ENCODE measurements at regions not wholly inside any gene's neighbourhood (a gene's known extent, or its start where the extent isn't known, plus 50 kb on each side); places are given as distances from the start of the nearest gene placed in this dataset.
A peak's percentile ranks its signal among the peaks of the same experiment; 100 is the strongest.

- Histone ChIP-seq H2BK15ac (replicated peaks; ENCODE audit: low read depth) (no peak overlapping the region), H3K4me1 (ENCODE audit: control insufficient read depth, low read depth, low read length) (no peaks in the 10 kb centered on the region), H3K23ac (ENCODE audit: low read length) (no peak overlapping the region), H3K36me3 (ENCODE audit: control insufficient read depth, insufficient read depth, low read length) (no peaks in the 10 kb centered on the region), H3K9ac (ENCODE audit: low read length) (no peak overlapping the region), H3K27me3 (ENCODE audit: insufficient read depth, low read length, poor library complexity) (no peaks in the 10 kb centered on the region), H2BK5ac (ENCODE audit: low read length) (no peak overlapping the region), H4K8ac (ENCODE audit: low read depth, low read length) (no peak overlapping the region), H3K79me2 (ENCODE audit: control insufficient read depth, insufficient read depth, low read length) (no peaks in the 10 kb centered on the region), H3K18ac (ENCODE audit: low read length) (no peak overlapping the region), H3K56ac (ENCODE audit: low read length) (no peak overlapping the region), H2BK120ac (ENCODE audit: low read depth, low read length) (no peak overlapping the region), H3K4me3 (ENCODE audit: low read length) (no peak overlapping the region), H3K79me1 (ENCODE audit: low read length) (no peaks in the 10 kb centered on the region), H3K4me2 (ENCODE audit: low read length) (no peak overlapping the region), H4K5ac (ENCODE audit: low read length) (no peak overlapping the region), H3K4ac (ENCODE audit: low read depth, low read length) (no peak overlapping the region), H3K27ac (ENCODE audit: low read depth, low read length) (no peak overlapping the region), H2AK5ac (ENCODE audit: low read length) (no peak overlapping the region)
- no CpG with 5 or more reads among the region's 2 CpGs for WGBS (ENCODE audit: extremely low coverage, insufficient coverage, low lambda C conversion rate)
- no peak for DNase-seq
Observed at GRCh38 chr6:71171497-71172070, 117.0 kb upstream of the OGFRL1 start.

GRCh38 chr6:71179249-71179885 is 109.2 kb upstream of the OGFRL1 start:
- Histone ChIP-seq H2AK5ac (ENCODE audit: low read length) (no peak overlapping the region), H3K23ac (ENCODE audit: low read length) (no peak overlapping the region), H3K56ac (ENCODE audit: low read length) (no peak overlapping the region), H3K27ac (ENCODE audit: low read depth, low read length) (no peak overlapping the region), H3K4me1 (ENCODE audit: control insufficient read depth, low read depth, low read length) (no peaks in the 10 kb centered on the region), H3K79me2 (ENCODE audit: control insufficient read depth, insufficient read depth, low read length) (no peaks in the 10 kb centered on the region), H3K4ac (ENCODE audit: low read depth, low read length) (peak overlapping the region; percentile 36), H2BK120ac (ENCODE audit: low read depth, low read length) (no peak overlapping the region), H2BK5ac (ENCODE audit: low read length) (no peak overlapping the region), H4K8ac (ENCODE audit: low read depth, low read length) (no peak overlapping the region), H3K18ac (ENCODE audit: low read length) (no peak overlapping the region), H4K5ac (ENCODE audit: low read length) (no peak overlapping the region), H3K79me1 (ENCODE audit: low read length) (no peaks in the 10 kb centered on the region), H3K27me3 (ENCODE audit: insufficient read depth, low read length, poor library complexity) (no peaks in the 10 kb centered on the region), H3K4me2 (ENCODE audit: low read length) (no peak overlapping the region), H3K4me3 (ENCODE audit: low read length) (no peak overlapping the region), H3K9ac (ENCODE audit: low read length) (no peak overlapping the region), H2BK15ac (replicated peaks; ENCODE audit: low read depth) (no peak overlapping the region), H3K36me3 (ENCODE audit: control insufficient read depth, insufficient read depth, low read length) (no peaks in the 10 kb centered on the region)
- DNase-seq: no peak
- no CpG with 5 or more reads among the region's 5 CpGs for WGBS (ENCODE audit: extremely low coverage, insufficient coverage, low lambda C conversion rate)

GRCh38 chr6:71181565-71181964 is 107.0 kb upstream of the OGFRL1 start:
- Histone ChIP-seq H3K4ac (ENCODE audit: low read depth, low read length) (no peak overlapping the region), H3K56ac (ENCODE audit: low read length) (peak overlapping the region; percentile 38), H4K8ac (ENCODE audit: low read depth, low read length) (no peak overlapping the region), H3K4me1 (ENCODE audit: control insufficient read depth, low read depth, low read length) (no peaks in the 10 kb centered on the region), H2BK15ac (replicated peaks; ENCODE audit: low read depth) (peak overlapping the region; percentile 60), H3K4me3 (ENCODE audit: low read length) (no peak overlapping the region), H3K4me2 (ENCODE audit: low read length) (no peak overlapping the region), H3K79me2 (ENCODE audit: control insufficient read depth, insufficient read depth, low read length) (no peaks in the 10 kb centered on the region), H3K36me3 (ENCODE audit: control insufficient read depth, insufficient read depth, low read length) (no peaks in the 10 kb centered on the region), H3K27ac (ENCODE audit: low read depth, low read length) (no peak overlapping the region), H3K18ac (ENCODE audit: low read length) (no peak overlapping the region), H3K9ac (ENCODE audit: low read length) (no peak overlapping the region), H3K23ac (ENCODE audit: low read length) (no peak overlapping the region), H2BK5ac (ENCODE audit: low read length) (peak overlapping the region; percentile 19), H3K79me1 (ENCODE audit: low read length) (no peaks in the 10 kb centered on the region), H4K5ac (ENCODE audit: low read length) (no peak overlapping the region), H2AK5ac (ENCODE audit: low read length) (no peak overlapping the region), H2BK120ac (ENCODE audit: low read depth, low read length) (no peak overlapping the region), H3K27me3 (ENCODE audit: insufficient read depth, low read length, poor library complexity) (no peaks in the 10 kb centered on the region)
- DNase-seq: peak; percentile 96
- WGBS (ENCODE audit: extremely low coverage, insufficient coverage, low lambda C conversion rate): no CpG with 5 or more reads among the region's 1 CpG

- Histone ChIP-seq H2BK5ac (ENCODE audit: low read length) (no peak overlapping the region), H3K4me1 (ENCODE audit: control insufficient read depth, low read depth, low read length) (no peaks in the 10 kb centered on the region), H3K4ac (ENCODE audit: low read depth, low read length) (no peak overlapping the region), H3K79me1 (ENCODE audit: low read length) (no peaks in the 10 kb centered on the region), H2BK15ac (replicated peaks; ENCODE audit: low read depth) (no peak overlapping the region), H2BK120ac (ENCODE audit: low read depth, low read length) (no peak overlapping the region), H3K4me2 (ENCODE audit: low read length) (no peak overlapping the region), H4K8ac (ENCODE audit: low read depth, low read length) (no peak overlapping the region), H3K23ac (ENCODE audit: low read length) (no peak overlapping the region), H3K9ac (ENCODE audit: low read length) (no peak overlapping the region), H3K18ac (ENCODE audit: low read length) (no peak overlapping the region), H3K79me2 (ENCODE audit: control insufficient read depth, insufficient read depth, low read length) (no peaks in the 10 kb centered on the region), H3K56ac (ENCODE audit: low read length) (no peak overlapping the region), H3K4me3 (ENCODE audit: low read length) (no peak overlapping the region), H3K36me3 (ENCODE audit: control insufficient read depth, insufficient read depth, low read length) (no peaks in the 10 kb centered on the region), H4K5ac (ENCODE audit: low read length) (no peak overlapping the region), H2AK5ac (ENCODE audit: low read length) (no peak overlapping the region), H3K27me3 (ENCODE audit: insufficient read depth, low read length, poor library complexity) (no peaks in the 10 kb centered on the region), H3K27ac (ENCODE audit: low read depth, low read length) (no peak overlapping the region)
- no peak for DNase-seq
- no CpG with 5 or more reads among the region's 3 CpGs for WGBS (ENCODE audit: extremely low coverage, insufficient coverage, low lambda C conversion rate)
Observed at GRCh38 chr6:71187141-71187540, 101.5 kb upstream of the OGFRL1 start.

GRCh38 chr6:71190809-71191208 is 97.8 kb upstream of the OGFRL1 start:
- no peak for DNase-seq
- Histone ChIP-seq H3K4me3 (ENCODE audit: low read length) (no peak overlapping the region), H3K4ac (ENCODE audit: low read depth, low read length) (no peak overlapping the region), H4K8ac (ENCODE audit: low read depth, low read length) (no peak overlapping the region), H2BK15ac (replicated peaks; ENCODE audit: low read depth) (no peak overlapping the region), H3K4me2 (ENCODE audit: low read length) (no peak overlapping the region), H3K79me2 (ENCODE audit: control insufficient read depth, insufficient read depth, low read length) (no peaks in the 10 kb centered on the region), H3K36me3 (ENCODE audit: control insufficient read depth, insufficient read depth, low read length) (no peaks in the 10 kb centered on the region), H3K56ac (ENCODE audit: low read length) (no peak overlapping the region), H3K27ac (ENCODE audit: low read depth, low read length) (no peak overlapping the region), H3K79me1 (ENCODE audit: low read length) (no peaks in the 10 kb centered on the region), H3K9ac (ENCODE audit: low read length) (no peak overlapping the region), H3K18ac (ENCODE audit: low read length) (no peak overlapping the region), H4K5ac (ENCODE audit: low read length) (no peak overlapping the region), H3K23ac (ENCODE audit: low read length) (no peak overlapping the region), H3K27me3 (ENCODE audit: insufficient read depth, low read length, poor library complexity) (no peaks in the 10 kb centered on the region), H2AK5ac (ENCODE audit: low read length) (no peak overlapping the region), H3K4me1 (ENCODE audit: control insufficient read depth, low read depth, low read length) (no peaks in the 10 kb centered on the region), H2BK5ac (ENCODE audit: low read length) (no peak overlapping the region), H2BK120ac (ENCODE audit: low read depth, low read length) (no peak overlapping the region)
- no CpG with 5 or more reads among the region's 3 CpGs for WGBS (ENCODE audit: extremely low coverage, insufficient coverage, low lambda C conversion rate)

GRCh38 chr6:71194724-71195123 is 93.9 kb upstream of the OGFRL1 start:
- Histone ChIP-seq H3K79me2 (ENCODE audit: control insufficient read depth, insufficient read depth, low read length) (no peaks in the 10 kb centered on the region), H3K27ac (ENCODE audit: low read depth, low read length) (no peak overlapping the region), H3K18ac (ENCODE audit: low read length) (no peak overlapping the region), H3K4ac (ENCODE audit: low read depth, low read length) (no peak overlapping the region), H3K79me1 (ENCODE audit: low read length) (no peaks in the 10 kb centered on the region), H3K27me3 (ENCODE audit: insufficient read depth, low read length, poor library complexity) (no peaks in the 10 kb centered on the region), H4K5ac (ENCODE audit: low read length) (no peak overlapping the region), H3K4me2 (ENCODE audit: low read length) (no peak overlapping the region), H2BK120ac (ENCODE audit: low read depth, low read length) (no peak overlapping the region), H3K56ac (ENCODE audit: low read length) (no peak overlapping the region), H2AK5ac (ENCODE audit: low read length) (no peak overlapping the region), H3K4me3 (ENCODE audit: low read length) (no peak overlapping the region), H2BK15ac (replicated peaks; ENCODE audit: low read depth) (no peak overlapping the region), H3K23ac (ENCODE audit: low read length) (no peak overlapping the region), H3K36me3 (ENCODE audit: control insufficient read depth, insufficient read depth, low read length) (no peaks in the 10 kb centered on the region), H3K9ac (ENCODE audit: low read length) (no peak overlapping the region), H4K8ac (ENCODE audit: low read depth, low read length) (no peak overlapping the region), H3K4me1 (ENCODE audit: control insufficient read depth, low read depth, low read length) (no peaks in the 10 kb centered on the region), H2BK5ac (ENCODE audit: low read length) (no peak overlapping the region)
- DNase-seq: peak; percentile 60
- WGBS (ENCODE audit: extremely low coverage, insufficient coverage, low lambda C conversion rate): no CpG with 5 or more reads among the region's 1 CpG
